Esophagus muscularis mucosa (tissue), 3 donors: ENCODE measurements at regions not wholly inside any gene's neighbourhood (a gene's known extent, or its start where the extent isn't known, plus 50 kb on each side); places are given as distances from the start of the nearest gene placed in this dataset.

ENCODE experiments used
- POLR2A ChIP-seq: fragments of 450-650 bp; IDR thresholded peaks from one replicate; pipeline ENCODE4 v1.6.1; 2017; ENCODE audit warnings: antibody characterized with exemption, moderate library complexity, mild to moderate bottlenecking, low read depth
- POLR2AphosphoS5 ChIP-seq, 2 donors: sonication (generic); formaldehyde crosslinking; IDR thresholded peaks; one replicate each; pipeline ENCODE4 v1.6.1; 2017; ENCODE audit warnings: antibody characterized with exemption in 2 of 2
- TF ChIP-seq, protein P1 (sequence below), 3 experiments: fragments of 200-600 bp in 2 of 3; fragments of 450-650 bp in 1 of 3; sonication (generic) in 2 of 3; IDR thresholded peaks; one replicate each; pipeline ENCODE4 v1.5.1; 2017 to 2019; ENCODE audit warnings: antibody characterized with exemption in 3 of 3, mild to moderate bottlenecking in 2 of 3, moderate library complexity in 1 of 3

DNA sequence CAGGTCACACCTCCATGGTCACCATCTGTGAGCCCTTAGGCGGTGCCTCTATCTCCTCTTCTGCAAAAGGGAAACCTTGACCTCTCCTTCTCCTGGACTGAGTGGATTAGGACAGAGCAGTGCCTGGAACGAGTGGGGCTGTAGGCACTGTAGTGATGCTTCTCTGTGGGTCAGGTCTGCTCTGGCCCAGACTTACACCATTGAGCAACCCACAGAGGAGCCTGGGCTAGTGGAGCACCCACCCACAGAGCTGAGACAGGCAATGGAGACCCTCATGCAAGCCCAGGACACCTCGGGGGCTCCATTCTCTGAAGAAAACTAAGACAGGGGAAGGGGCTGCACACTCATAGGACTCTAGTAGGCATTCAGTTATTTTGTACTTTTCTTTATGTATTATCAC lies 400.6 kb downstream of the GADD45G start:
- TF ChIP-seq POLR2AphosphoS5 (IDR thresholded peaks at IDR 0.05) (no peak), POLR2A (no peak)
- TF ChIP-seq, protein P1, sequence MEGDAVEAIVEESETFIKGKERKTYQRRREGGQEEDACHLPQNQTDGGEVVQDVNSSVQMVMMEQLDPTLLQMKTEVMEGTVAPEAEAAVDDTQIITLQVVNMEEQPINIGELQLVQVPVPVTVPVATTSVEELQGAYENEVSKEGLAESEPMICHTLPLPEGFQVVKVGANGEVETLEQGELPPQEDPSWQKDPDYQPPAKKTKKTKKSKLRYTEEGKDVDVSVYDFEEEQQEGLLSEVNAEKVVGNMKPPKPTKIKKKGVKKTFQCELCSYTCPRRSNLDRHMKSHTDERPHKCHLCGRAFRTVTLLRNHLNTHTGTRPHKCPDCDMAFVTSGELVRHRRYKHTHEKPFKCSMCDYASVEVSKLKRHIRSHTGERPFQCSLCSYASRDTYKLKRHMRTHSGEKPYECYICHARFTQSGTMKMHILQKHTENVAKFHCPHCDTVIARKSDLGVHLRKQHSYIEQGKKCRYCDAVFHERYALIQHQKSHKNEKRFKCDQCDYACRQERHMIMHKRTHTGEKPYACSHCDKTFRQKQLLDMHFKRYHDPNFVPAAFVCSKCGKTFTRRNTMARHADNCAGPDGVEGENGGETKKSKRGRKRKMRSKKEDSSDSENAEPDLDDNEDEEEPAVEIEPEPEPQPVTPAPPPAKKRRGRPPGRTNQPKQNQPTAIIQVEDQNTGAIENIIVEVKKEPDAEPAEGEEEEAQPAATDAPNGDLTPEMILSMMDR (IDR thresholded peaks at IDR 0.05): no peak
